Mesodermal cell (in vitro differentiated cells): ENCODE measurements at regions not wholly inside any gene's neighbourhood (a gene's known extent, or its start where the extent isn't known, plus 50 kb on each side); places are given as distances from the start of the nearest gene placed in this dataset.

Experiments used
- H3K27ac ChIP-seq: 2 replicates; pipeline ENCODE4 v1.7.0; 2013; ENCODE audit warnings: mild to moderate bottlenecking, low read depth, low read length, moderate library complexity; ENCODE audit not compliant: severe bottlenecking
- H3K36me3 ChIP-seq: 2 replicates; pipeline ENCODE4 v1.7.1; 2013; ENCODE audit warnings: mild to moderate bottlenecking, low read length, moderate library complexity; ENCODE audit not compliant: control insufficient read depth, insufficient read depth
- H3K4me1 ChIP-seq: one replicate; pipeline ENCODE4 v1.7.1; 2013; ENCODE audit warnings: mild to moderate bottlenecking, low read length; ENCODE audit not compliant: insufficient read depth, control insufficient read depth, poor library complexity, severe bottlenecking
- H3K4me3 ChIP-seq: 2 replicates; pipeline ENCODE4 v1.7.0; 2013; ENCODE audit warnings: low read length, control low read depth, mild to moderate bottlenecking; ENCODE audit not compliant: insufficient read depth, poor library complexity, severe bottlenecking; ENCODE audit errors: extremely low read depth
- H3K9me3 ChIP-seq: 2 replicates; pipeline ENCODE4 v1.7.1; 2013; ENCODE audit warnings: mild to moderate bottlenecking, low read length, moderate library complexity; ENCODE audit not compliant: control insufficient read depth
- WGBS, 2 experiments: methylation state at CpG; one replicate each; pipeline ENCODE4 v1.1.5; 2013; ENCODE audit warnings: missing lambda C conversion rate in 2 of 2; ENCODE audit not compliant: insufficient coverage in 2 of 2; 5-methylcytosine and 5-hydroxymethylcytosine counted together

- Histone ChIP-seq H3K4me1 (peaks cover 14% of the 10 kb centered on the region), H3K27ac (no peak overlapping the region), H3K9me3 (no peaks in the 10 kb centered on the region), H3K4me3 (no peak overlapping the region), H3K36me3 (no peaks in the 10 kb centered on the region)
- WGBS, 2 experiments: 93 to 97% methylated on average over 10 of the region's 10 CpGs
Measured at GRCh38 chr16:85261204-85261603, 148.9 kb upstream of the CIBAR2 start.

- no peak overlapping the region for H3K4me3 ChIP-seq
- no peaks in the 10 kb centered on the region for H3K9me3 ChIP-seq
- no peaks in the 10 kb centered on the region for H3K36me3 ChIP-seq
- WGBS, 2 experiments: 86 to 89% methylated on average over 19 to 23 of the region's 27 CpGs
- peaks cover 18% of the 10 kb centered on the region for H3K4me1 ChIP-seq
- H3K27ac ChIP-seq: no peak overlapping the region
Measured at GRCh38 chr16:85261657-85262557, 149.6 kb upstream of the CIBAR2 start.

- WGBS, 2 experiments: 85 to 90% methylated on average over 19 to 22 of the region's 22 CpGs
- Histone ChIP-seq H3K4me3 (no peak overlapping the region), H3K9me3 (no peaks in the 10 kb centered on the region), H3K36me3 (no peaks in the 10 kb centered on the region), H3K4me1 (peaks cover 18% of the 10 kb centered on the region), H3K27ac (no peak overlapping the region)
Measured at GRCh38 chr16:85262558-85263238, 150.4 kb upstream of the CIBAR2 start.

GRCh38 chr16:85263239-85263585 lies 150.9 kb upstream of the CIBAR2 start:
- Histone ChIP-seq H3K27ac (no peak overlapping the region), H3K36me3 (no peaks in the 10 kb centered on the region), H3K9me3 (no peaks in the 10 kb centered on the region), H3K4me1 (peaks cover 18% of the 10 kb centered on the region), H3K4me3 (no peak overlapping the region)
- 95 to 96% methylated on average over 5 to 6 of the region's 6 CpGs for WGBS, 2 experiments

GRCh38 chr16:85264752-85265151 lies 152.5 kb upstream of the CIBAR2 start:
- WGBS, 2 experiments: 95 to 98% methylated on average over 10 to 13 of the region's 15 CpGs
- Histone ChIP-seq H3K4me3 (no peak overlapping the region), H3K4me1 (peaks cover 17% of the 10 kb centered on the region), H3K27ac (no peak overlapping the region), H3K9me3 (no peaks in the 10 kb centered on the region), H3K36me3 (no peaks in the 10 kb centered on the region)

GRCh38 chr16:85265161-85265784 lies 153.0 kb upstream of the CIBAR2 start:
- no peaks in the 10 kb centered on the region for H3K9me3 ChIP-seq
- no peak overlapping the region for H3K27ac ChIP-seq
- no peaks in the 10 kb centered on the region for H3K36me3 ChIP-seq
- H3K4me3 ChIP-seq: no peak overlapping the region
- WGBS, 2 experiments: 94 to 96% methylated on average over 11 to 13 of the region's 13 CpGs
- peaks cover 14% of the 10 kb centered on the region for H3K4me1 ChIP-seq

GRCh38 chr16:85265810-85266209 lies 153.5 kb upstream of the CIBAR2 start:
- Histone ChIP-seq H3K9me3 (no peaks in the 10 kb centered on the region), H3K36me3 (no peaks in the 10 kb centered on the region), H3K4me1 (peaks cover 14% of the 10 kb centered on the region), H3K27ac (no peak overlapping the region), H3K4me3 (no peak overlapping the region)
- 88 to 95% methylated on average over 7 to 8 of the region's 11 CpGs for WGBS, 2 experiments

GRCh38 chr16:85266857-85267256 lies 154.6 kb upstream of the CIBAR2 start:
- Histone ChIP-seq H3K36me3 (no peaks in the 10 kb centered on the region), H3K9me3 (no peaks in the 10 kb centered on the region), H3K4me1 (peaks cover 14% of the 10 kb centered on the region), H3K4me3 (no peak overlapping the region), H3K27ac (no peak overlapping the region)
- 72 to 78% methylated on average over 12 to 16 of the region's 18 CpGs for WGBS, 2 experiments

GRCh38 chr16:85267414-85267945 lies 155.2 kb upstream of the CIBAR2 start:
- Histone ChIP-seq H3K36me3 (no peaks in the 10 kb centered on the region), H3K9me3 (no peaks in the 10 kb centered on the region), H3K27ac (no peak overlapping the region), H3K4me3 (no peak overlapping the region), H3K4me1 (peaks cover 14% of the 10 kb centered on the region)
- WGBS, 2 experiments: 94 to 98% methylated on average over 7 to 9 of the region's 10 CpGs

GRCh38 chr16:85269165-85269564 lies 156.9 kb upstream of the CIBAR2 start:
- H3K9me3 ChIP-seq: no peaks in the 10 kb centered on the region
- no peak overlapping the region for H3K27ac ChIP-seq
- H3K36me3 ChIP-seq: no peaks in the 10 kb centered on the region
- H3K4me1 ChIP-seq: peaks cover 10% of the 10 kb centered on the region
- WGBS, 2 experiments: 90 to 92% methylated on average over 8 of the region's 9 CpGs
- H3K4me3 ChIP-seq: no peak overlapping the region
